ENCODE measurements at regions not wholly inside any gene's neighbourhood (a gene's known extent, or its start where the extent isn't known, plus 50 kb on each side); places are given as distances from the start of the nearest gene placed in this dataset.

- DNase-seq, result peak in 1 of 3 donors; percentile 22
- TF ChIP-seq CTCF (IDR thresholded peaks at IDR 0.05), result no peak
- TF ChIP-seq POLR2A (IDR thresholded peaks at IDR 0.05), result no peak
- H3K27me3 ChIP-seq, result no peaks in the 10 kb centered on the region
Observed at GRCh38 chr16:27700304-27700995, 150.5 kb downstream of the KATNIP start.

GRCh38 chr16:27701381-27701780 is 151.4 kb downstream of the KATNIP start:
- intact Hi-C loops (cut with DNase I), result no loop called here
- 77% methylated on average over 7 of the region's 8 CpGs for WGBS (ENCODE audit: insufficient coverage, low coverage, low lambda C conversion rate, missing lambda C conversion rate)

More at GRCh38 chr16:27700304-27700995, 150.5 kb downstream of the KATNIP start:
- H3K27ac ChIP-seq, result no peak overlapping the region
- ATAC-seq, result no peak
- no peaks in the 10 kb centered on the region for H3K9me3 ChIP-seq
- 81% methylated on average over 5 of the region's 10 CpGs for WGBS (ENCODE audit: insufficient coverage, low coverage, low lambda C conversion rate, missing lambda C conversion rate)
- no peaks in the 10 kb centered on the region for H3K4me1 ChIP-seq
- H3K36me3 ChIP-seq, result no peaks in the 10 kb centered on the region
- intact Hi-C loops (cut with DNase I), result no loop called here
- H3K4me3 ChIP-seq, result no peak overlapping the region

GRCh38 chr16:27703121-27703520 is 153.2 kb downstream of the KATNIP start:
- Histone ChIP-seq H3K9me3 (no peaks in the 10 kb centered on the region), H3K27ac (no peak overlapping the region), H3K27me3 (no peaks in the 10 kb centered on the region), H3K36me3 (no peaks in the 10 kb centered on the region), H3K4me3 (no peak overlapping the region), H3K4me1 (no peaks in the 10 kb centered on the region)
- TF ChIP-seq CTCF (IDR thresholded peaks at IDR 0.05), result no peak
- no peak for TF ChIP-seq POLR2A (IDR thresholded peaks at IDR 0.05)
- WGBS (ENCODE audit: insufficient coverage, low coverage, low lambda C conversion rate, missing lambda C conversion rate), result 82% methylated on average over 6 of the region's 6 CpGs
- ATAC-seq (no peak), DNase-seq (peak in 2 of 3 donors; percentile 3 to 10)
- intact Hi-C loops (cut with DNase I), result no loop called here

More at GRCh38 chr16:27701381-27701780, 151.4 kb downstream of the KATNIP start:
- TF ChIP-seq POLR2A (IDR thresholded peaks at IDR 0.05), result no peak
- no peak for TF ChIP-seq CTCF (IDR thresholded peaks at IDR 0.05)
- Histone ChIP-seq H3K27ac (no peak overlapping the region), H3K4me3 (no peak overlapping the region), H3K4me1 (no peaks in the 10 kb centered on the region), H3K9me3 (no peaks in the 10 kb centered on the region), H3K36me3 (no peaks in the 10 kb centered on the region), H3K27me3 (no peaks in the 10 kb centered on the region)
- DNase-seq (peak in 1 of 3 donors; percentile 25), ATAC-seq (no peak)

GRCh38 chr16:27703545-27703944 is 153.6 kb downstream of the KATNIP start:
- ATAC-seq, result peak; percentile 23 to 61 (median 34)
- TF ChIP-seq CTCF (IDR thresholded peaks at IDR 0.05) (no peak), POLR2A (IDR thresholded peaks at IDR 0.05) (no peak)
- 66% methylated on average over 4 of the region's 5 CpGs for WGBS (ENCODE audit: insufficient coverage, low coverage, low lambda C conversion rate, missing lambda C conversion rate)

More at GRCh38 chr16:27703545-27703944, 153.6 kb downstream of the KATNIP start:
- no peaks in the 10 kb centered on the region for H3K27me3 ChIP-seq
- H3K4me3 ChIP-seq, result no peak overlapping the region
- H3K9me3 ChIP-seq, result no peaks in the 10 kb centered on the region
- H3K36me3 ChIP-seq, result no peaks in the 10 kb centered on the region
- H3K4me1 ChIP-seq, result no peaks in the 10 kb centered on the region
- intact Hi-C loops (cut with DNase I), result no loop called here
- H3K27ac ChIP-seq, result no peak overlapping the region
- DNase-seq, result peak in 1 of 3 donors; percentile 3
